HCT116 (cell line): ENCODE measurements at regions not wholly inside any gene's neighbourhood (a gene's known extent, or its start where the extent isn't known, plus 50 kb on each side); places are given as distances from the start of the nearest gene placed in this dataset.

Experiments
- CEBPB ChIP-seq: IDR thresholded peaks from 2 replicates; pipeline ENCODE4 v1.6.1; 2012; ENCODE audit warnings: low read depth
- EZH2 ChIP-seq: fragments of 200-600 bp; sonication (generic); IDR thresholded peaks from 2 replicates; pipeline ENCODE4 v1.6.1; 2017; ENCODE audit warnings: antibody characterized with exemption, mixed run types
- EZH2phosphoT487 ChIP-seq: fragments of 200-600 bp; IDR thresholded peaks from 2 replicates; pipeline ENCODE4 v1.6.1; 2018; ENCODE audit warnings: antibody characterized with exemption, borderline replicate concordance
- FOSL1 ChIP-seq: IDR thresholded peaks from 2 replicates; pipeline ENCODE4 v1.6.1; 2012; ENCODE audit warnings: low read depth
- POLR2A ChIP-seq: IDR thresholded peaks from 2 replicates; pipeline ENCODE4 v1.7.0; 2011; ENCODE audit warnings: borderline replicate concordance; ENCODE audit not compliant: insufficient read depth, insufficient read length; ENCODE audit errors: extremely low read depth
- POLR2AphosphoS5 ChIP-seq: IDR thresholded peaks from 2 replicates; pipeline ENCODE4 v1.6.1; 2011; ENCODE audit warnings: mild to moderate bottlenecking, low read depth, low read length, moderate library complexity
- SIN3A ChIP-seq: IDR thresholded peaks from 2 replicates; pipeline ENCODE4 v1.6.1; 2012; ENCODE audit warnings: low read depth
- TCF7L2 ChIP-seq: IDR thresholded peaks from 2 replicates; pipeline ENCODE4 v1.7.0; 2011; ENCODE audit warnings: borderline replicate concordance, inconsistent platforms; ENCODE audit not compliant: insufficient read depth, insufficient read length; ENCODE audit errors: extremely low read depth
- YY1 ChIP-seq: IDR thresholded peaks from 2 replicates; pipeline ENCODE4 v1.6.1; 2011; ENCODE audit warnings: low read length, low read depth, moderate library complexity, mild to moderate bottlenecking; ENCODE audit not compliant: insufficient replicate concordance; ENCODE audit errors: extremely low read depth
- ZNF274 ChIP-seq: fragments of 200-500 bp; sonication (Bioruptor generic); IDR thresholded peaks from 2 replicates; pipeline ENCODE4 v1.6.1; 2014; ENCODE audit warnings: mild to moderate bottlenecking, low read depth, low read length, inconsistent platforms
- TF ChIP-seq, protein P1 (sequence below), 3 experiments: fragments of 200-600 bp in 1 of 3; sonication (generic) in 1 of 3; IDR thresholded peaks in 2 of 3; conservative IDR thresholded peaks in 1 of 3; 2 replicates each; pipeline ENCODE4 v1.5.1; 2012 to 2017; ENCODE audit warnings: low read depth in 2 of 3, low read length in 2 of 3, antibody characterized with exemption in 1 of 3, borderline replicate concordance in 1 of 3, control low read depth in 1 of 3, mild to moderate bottlenecking in 1 of 3, mixed read lengths in 1 of 3, mixed run types in 1 of 3, moderate library complexity in 1 of 3; ENCODE audit not compliant: insufficient read depth in 1 of 3
- TF ChIP-seq, protein P2 (sequence below): IDR thresholded peaks from 2 replicates; pipeline ENCODE4 v1.6.1; 2012; ENCODE audit warnings: low read depth
- TF ChIP-seq, protein P3 (sequence below): IDR thresholded peaks from 2 replicates; pipeline ENCODE4 v1.6.1; 2012
- TF ChIP-seq, protein P4 (sequence below): IDR thresholded peaks from 2 replicates; pipeline ENCODE4 v1.6.1; 2012

DNA sequence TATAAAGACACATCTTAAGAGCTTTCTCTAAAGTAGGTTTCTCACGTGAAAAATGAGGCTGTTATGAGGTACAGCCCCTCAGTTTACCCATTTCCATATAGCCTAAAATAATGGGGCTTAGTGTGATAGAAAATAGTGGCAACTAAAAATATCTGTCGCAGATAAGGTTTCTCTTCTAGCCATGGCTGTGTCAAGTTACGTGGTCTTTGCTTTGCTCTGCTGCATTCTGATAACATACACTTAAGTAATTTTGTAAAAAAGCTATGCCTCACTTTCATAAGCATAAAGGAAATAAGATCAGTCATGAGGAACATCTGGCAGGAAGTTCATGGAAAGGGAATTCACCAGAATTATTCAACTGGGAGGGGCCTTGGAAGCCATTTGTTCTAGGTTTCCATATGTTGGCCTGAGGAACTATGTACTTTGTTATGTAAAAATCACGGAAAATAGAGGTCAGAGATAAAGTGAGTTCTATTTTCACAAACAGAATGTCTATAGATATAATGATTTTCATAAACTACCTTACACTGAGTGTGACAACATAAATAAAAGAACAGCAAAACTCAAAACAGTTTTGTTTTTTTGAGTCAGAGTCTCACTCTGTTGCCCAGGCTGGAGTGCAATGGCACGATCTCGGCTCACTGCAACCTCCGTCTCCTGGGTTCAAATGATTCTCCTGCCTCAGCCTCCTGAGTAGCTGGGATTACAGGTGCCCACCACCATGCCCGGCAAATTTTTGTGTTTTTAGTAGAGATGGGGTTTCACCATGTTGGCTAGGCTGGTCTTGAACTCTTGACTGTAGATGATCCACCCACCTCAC, 195.6 kb upstream of the KRR1 start:
- TF ChIP-seq, protein P1, sequence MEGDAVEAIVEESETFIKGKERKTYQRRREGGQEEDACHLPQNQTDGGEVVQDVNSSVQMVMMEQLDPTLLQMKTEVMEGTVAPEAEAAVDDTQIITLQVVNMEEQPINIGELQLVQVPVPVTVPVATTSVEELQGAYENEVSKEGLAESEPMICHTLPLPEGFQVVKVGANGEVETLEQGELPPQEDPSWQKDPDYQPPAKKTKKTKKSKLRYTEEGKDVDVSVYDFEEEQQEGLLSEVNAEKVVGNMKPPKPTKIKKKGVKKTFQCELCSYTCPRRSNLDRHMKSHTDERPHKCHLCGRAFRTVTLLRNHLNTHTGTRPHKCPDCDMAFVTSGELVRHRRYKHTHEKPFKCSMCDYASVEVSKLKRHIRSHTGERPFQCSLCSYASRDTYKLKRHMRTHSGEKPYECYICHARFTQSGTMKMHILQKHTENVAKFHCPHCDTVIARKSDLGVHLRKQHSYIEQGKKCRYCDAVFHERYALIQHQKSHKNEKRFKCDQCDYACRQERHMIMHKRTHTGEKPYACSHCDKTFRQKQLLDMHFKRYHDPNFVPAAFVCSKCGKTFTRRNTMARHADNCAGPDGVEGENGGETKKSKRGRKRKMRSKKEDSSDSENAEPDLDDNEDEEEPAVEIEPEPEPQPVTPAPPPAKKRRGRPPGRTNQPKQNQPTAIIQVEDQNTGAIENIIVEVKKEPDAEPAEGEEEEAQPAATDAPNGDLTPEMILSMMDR (IDR thresholded peaks at IDR 0.05 in 2 of 3, conservative IDR thresholded peaks at IDR 0.05 in 1 of 3; ENCODE audit: borderline replicate concordance in 1 of 3, insufficient read depth in 1 of 3, low read depth in 2 of 3, low read length in 2 of 3) = no peak
- TF ChIP-seq CEBPB = no peak
- TF ChIP-seq POLR2AphosphoS5 = no peak
- TF ChIP-seq EZH2 = no peak
- TF ChIP-seq, protein P2, sequence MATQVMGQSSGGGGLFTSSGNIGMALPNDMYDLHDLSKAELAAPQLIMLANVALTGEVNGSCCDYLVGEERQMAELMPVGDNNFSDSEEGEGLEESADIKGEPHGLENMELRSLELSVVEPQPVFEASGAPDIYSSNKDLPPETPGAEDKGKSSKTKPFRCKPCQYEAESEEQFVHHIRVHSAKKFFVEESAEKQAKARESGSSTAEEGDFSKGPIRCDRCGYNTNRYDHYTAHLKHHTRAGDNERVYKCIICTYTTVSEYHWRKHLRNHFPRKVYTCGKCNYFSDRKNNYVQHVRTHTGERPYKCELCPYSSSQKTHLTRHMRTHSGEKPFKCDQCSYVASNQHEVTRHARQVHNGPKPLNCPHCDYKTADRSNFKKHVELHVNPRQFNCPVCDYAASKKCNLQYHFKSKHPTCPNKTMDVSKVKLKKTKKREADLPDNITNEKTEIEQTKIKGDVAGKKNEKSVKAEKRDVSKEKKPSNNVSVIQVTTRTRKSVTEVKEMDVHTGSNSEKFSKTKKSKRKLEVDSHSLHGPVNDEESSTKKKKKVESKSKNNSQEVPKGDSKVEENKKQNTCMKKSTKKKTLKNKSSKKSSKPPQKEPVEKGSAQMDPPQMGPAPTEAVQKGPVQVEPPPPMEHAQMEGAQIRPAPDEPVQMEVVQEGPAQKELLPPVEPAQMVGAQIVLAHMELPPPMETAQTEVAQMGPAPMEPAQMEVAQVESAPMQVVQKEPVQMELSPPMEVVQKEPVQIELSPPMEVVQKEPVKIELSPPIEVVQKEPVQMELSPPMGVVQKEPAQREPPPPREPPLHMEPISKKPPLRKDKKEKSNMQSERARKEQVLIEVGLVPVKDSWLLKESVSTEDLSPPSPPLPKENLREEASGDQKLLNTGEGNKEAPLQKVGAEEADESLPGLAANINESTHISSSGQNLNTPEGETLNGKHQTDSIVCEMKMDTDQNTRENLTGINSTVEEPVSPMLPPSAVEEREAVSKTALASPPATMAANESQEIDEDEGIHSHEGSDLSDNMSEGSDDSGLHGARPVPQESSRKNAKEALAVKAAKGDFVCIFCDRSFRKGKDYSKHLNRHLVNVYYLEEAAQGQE = no peak
- no peak for TF ChIP-seq TCF7L2
- no peak for TF ChIP-seq ZNF274
- TF ChIP-seq, protein P3, sequence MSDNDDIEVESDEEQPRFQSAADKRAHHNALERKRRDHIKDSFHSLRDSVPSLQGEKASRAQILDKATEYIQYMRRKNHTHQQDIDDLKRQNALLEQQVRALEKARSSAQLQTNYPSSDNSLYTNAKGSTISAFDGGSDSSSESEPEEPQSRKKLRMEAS = no peak
- no peak for TF ChIP-seq POLR2A
- TF ChIP-seq FOSL1 = no peak
- no peak for TF ChIP-seq EZH2phosphoT487
- TF ChIP-seq, protein P4, sequence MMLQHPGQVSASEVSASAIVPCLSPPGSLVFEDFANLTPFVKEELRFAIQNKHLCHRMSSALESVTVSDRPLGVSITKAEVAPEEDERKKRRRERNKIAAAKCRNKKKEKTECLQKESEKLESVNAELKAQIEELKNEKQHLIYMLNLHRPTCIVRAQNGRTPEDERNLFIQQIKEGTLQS = no peak
- TF ChIP-seq SIN3A = no peak
- no peak for TF ChIP-seq YY1
